NK-92 treated with Interleukin-12 subunit alpha and Interleukin-12 subunit beta, amount 100 ng/mL, for 24 hours (cell line): ENCODE measurements at regions not wholly inside any gene's neighbourhood (a gene's known extent, or its start where the extent isn't known, plus 50 kb on each side); places are given as distances from the start of the nearest gene placed in this dataset.
"Not testable (repeated sequence)": the region's sequence is repeated elsewhere in the genome, so short reads cannot be mapped to it uniquely, and the experiment has no call there.

Experiments
- DNase-seq: peaks from one replicate; lab custom pipeline; 2025; lab: John Stamatoyannopoulos, UW

GRCh38 chr1:222470252-222470805 lies 77.6 kb downstream of the HHIPL2 start:
- DNase-seq: not testable (repeated sequence)

- DNase-seq: no peak
Observed at GRCh38 chr1:222466150-222466865, 81.6 kb downstream of the HHIPL2 start.

- peak; percentile 82 for DNase-seq
Observed at GRCh38 chr1:222465211-222466041, 82.5 kb downstream of the HHIPL2 start.

- no peak for DNase-seq
Observed at GRCh38 chr1:222464841-222465210, 83.1 kb downstream of the HHIPL2 start.

GRCh38 chr1:222463059-222463730 lies 84.7 kb downstream of the HHIPL2 start:
- no peak for DNase-seq

- no peak for DNase-seq
Observed at GRCh38 chr1:222462601-222463000, 85.3 kb downstream of the HHIPL2 start.

- no peak for DNase-seq
Observed at GRCh38 chr1:222461941-222462340, 86.0 kb downstream of the HHIPL2 start.

GRCh38 chr1:222459652-222460051 lies 88.3 kb downstream of the HHIPL2 start:
- DNase-seq: no peak

- no peak for DNase-seq
Observed at GRCh38 chr1:222457513-222457912, 90.4 kb downstream of the HHIPL2 start.

- DNase-seq: no peak
Observed at GRCh38 chr1:222457084-222457483, 90.8 kb downstream of the HHIPL2 start.

- DNase-seq: peak; percentile 48
Observed at GRCh38 chr1:222455188-222455879, 92.6 kb downstream of the HHIPL2 start.

- no peak for DNase-seq
Observed at GRCh38 chr1:222454782-222455181, 93.1 kb downstream of the HHIPL2 start.

- DNase-seq: no peak
Observed at GRCh38 chr1:222454186-222454585, 93.7 kb downstream of the HHIPL2 start.

- no peak for DNase-seq
Observed at GRCh38 chr1:222452031-222452430, 95.9 kb downstream of the HHIPL2 start.

GRCh38 chr1:222443566-222443965 lies 104.3 kb downstream of the HHIPL2 start:
- no peak for DNase-seq

- DNase-seq: no peak
Observed at GRCh38 chr1:222441066-222441465, 106.8 kb downstream of the HHIPL2 start.

- no peak for DNase-seq
Observed at GRCh38 chr1:222424826-222425225, 123.1 kb downstream of the HHIPL2 start.

- no peak for DNase-seq
Observed at GRCh38 chr1:222421380-222421779, 126.5 kb downstream of the HHIPL2 start.

GRCh38 chr1:222420633-222421032 lies 127.3 kb downstream of the HHIPL2 start:
- no peak for DNase-seq

- no peak for DNase-seq
Observed at GRCh38 chr1:222418654-222419053, 129.2 kb downstream of the HHIPL2 start.

- DNase-seq: no peak
Observed at GRCh38 chr1:222417264-222417663, 130.6 kb downstream of the HHIPL2 start.
